Smooth muscle cell (in vitro differentiated cells): ENCODE measurements at regions not wholly inside any gene's neighbourhood (a gene's known extent, or its start where the extent isn't known, plus 50 kb on each side); places are given as distances from the start of the nearest gene placed in this dataset.
"Not testable (repeated sequence)": the region's sequence is repeated elsewhere in the genome, so short reads cannot be mapped to it uniquely, and the experiment has no call there.

Experiments
- DNase-seq: peaks from one replicate; lab custom pipeline; 2025; ENCODE audit not compliant: unreplicated experiment; lab: John Stamatoyannopoulos, UW
- H2AFZ ChIP-seq: fragments of 200-600 bp; sonication (generic); 2 replicates; pipeline ENCODE4 v1.6.0; 2016; ENCODE audit warnings: antibody characterized with exemption, low read depth, mild to moderate bottlenecking
- H3F3A ChIP-seq: fragments of 200-600 bp; sonication (generic); 2 replicates; pipeline ENCODE4 v1.6.0; 2017; ENCODE audit warnings: antibody characterized with exemption, low read depth
- H3K27ac ChIP-seq: fragments of 200-600 bp; sonication (generic); 2 replicates; pipeline ENCODE4 v1.5.1; 2016; ENCODE audit warnings: low read depth, mild to moderate bottlenecking
- H3K27me3 ChIP-seq: fragments of 200-600 bp; sonication (generic); 2 replicates; pipeline ENCODE4 v1.6.1; 2016; ENCODE audit warnings: low read depth, mild to moderate bottlenecking
- H3K36me3 ChIP-seq: fragments of 200-600 bp; sonication (generic); 2 replicates; pipeline ENCODE4 v1.5.1; 2016; ENCODE audit warnings: low read depth
- H3K4me1 ChIP-seq: fragments of 200-600 bp; sonication (generic); 2 replicates; pipeline ENCODE4 v1.5.1; 2016; ENCODE audit warnings: low read depth
- H3K4me2 ChIP-seq: fragments of 200-600 bp; sonication (generic); 2 replicates; pipeline ENCODE4 v1.6.0; 2016; ENCODE audit warnings: mild to moderate bottlenecking
- H3K4me3 ChIP-seq: fragments of 200-600 bp; sonication (generic); 2 replicates; pipeline ENCODE4 v1.5.1; 2016; ENCODE audit warnings: mild to moderate bottlenecking
- H3K79me2 ChIP-seq: fragments of 200-600 bp; sonication (generic); 2 replicates; pipeline ENCODE4 v1.6.0; 2016; ENCODE audit warnings: low read depth, mild to moderate bottlenecking
- H3K9ac ChIP-seq: fragments of 200-600 bp; sonication (generic); 2 replicates; pipeline ENCODE4 v1.6.0; 2016; ENCODE audit warnings: low read depth
- H3K9me3 ChIP-seq: fragments of 200-600 bp; sonication (generic); replicated peaks from 2 replicates; pipeline ENCODE4 v1.5.1; 2016; ENCODE audit warnings: low read depth
- H4K20me1 ChIP-seq: fragments of 200-600 bp; sonication (generic); 2 replicates; pipeline ENCODE4 v1.6.0; 2016; ENCODE audit warnings: low read depth
- WGBS: methylation state at CpG from one replicate; pipeline ENCODE4 v1.1.7; 2016; ENCODE audit warnings: low lambda C conversion rate; 5-methylcytosine and 5-hydroxymethylcytosine counted together
- TF ChIP-seq, protein P1 (sequence below): fragments of 200-600 bp; sonication (generic); IDR thresholded peaks from 2 replicates; pipeline ENCODE4 v1.5.1; 2017; ENCODE audit warnings: borderline replicate concordance, mild to moderate bottlenecking, antibody characterized with exemption; ENCODE audit not compliant: insufficient read depth, poor library complexity, severe bottlenecking

DNA sequence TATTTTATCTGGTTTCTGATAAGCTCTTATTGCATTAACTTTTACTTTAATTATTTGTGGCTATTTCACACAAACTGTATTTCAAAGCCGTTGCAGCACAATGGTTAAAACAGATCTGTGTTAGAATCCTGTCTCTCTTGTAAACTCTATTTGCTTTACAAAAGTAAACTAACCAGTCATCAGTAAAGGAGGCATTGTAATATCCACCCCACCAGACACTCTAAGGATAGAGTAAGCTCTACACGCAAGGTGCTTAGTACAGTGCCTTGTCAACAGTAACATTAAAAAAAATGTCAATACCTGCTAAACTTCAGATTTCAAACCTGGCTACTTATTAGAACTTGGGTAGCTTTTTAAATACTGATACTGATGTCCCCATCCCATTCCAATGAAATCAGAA, 228.4 kb downstream of the RCHY1 start:
- Histone ChIP-seq H3K27me3 (no peaks in the 10 kb centered on the region), H3K36me3 (no peaks in the 10 kb centered on the region), H3K79me2 (no peaks in the 10 kb centered on the region), H3K4me2 (no peak overlapping the region), H3K4me3 (no peak overlapping the region), H3K4me1 (no peaks in the 10 kb centered on the region), H3F3A (peaks cover 3% of the 10 kb centered on the region), H3K9me3 (no peaks in the 10 kb centered on the region), H3K9ac (no peak overlapping the region), H3K27ac (no peak overlapping the region), H4K20me1 (no peaks in the 10 kb centered on the region), H2AFZ (no peak overlapping the region)
- no peak for DNase-seq
- 95% methylated on average over 2 of the region's 2 CpGs for WGBS
- TF ChIP-seq, protein P1, sequence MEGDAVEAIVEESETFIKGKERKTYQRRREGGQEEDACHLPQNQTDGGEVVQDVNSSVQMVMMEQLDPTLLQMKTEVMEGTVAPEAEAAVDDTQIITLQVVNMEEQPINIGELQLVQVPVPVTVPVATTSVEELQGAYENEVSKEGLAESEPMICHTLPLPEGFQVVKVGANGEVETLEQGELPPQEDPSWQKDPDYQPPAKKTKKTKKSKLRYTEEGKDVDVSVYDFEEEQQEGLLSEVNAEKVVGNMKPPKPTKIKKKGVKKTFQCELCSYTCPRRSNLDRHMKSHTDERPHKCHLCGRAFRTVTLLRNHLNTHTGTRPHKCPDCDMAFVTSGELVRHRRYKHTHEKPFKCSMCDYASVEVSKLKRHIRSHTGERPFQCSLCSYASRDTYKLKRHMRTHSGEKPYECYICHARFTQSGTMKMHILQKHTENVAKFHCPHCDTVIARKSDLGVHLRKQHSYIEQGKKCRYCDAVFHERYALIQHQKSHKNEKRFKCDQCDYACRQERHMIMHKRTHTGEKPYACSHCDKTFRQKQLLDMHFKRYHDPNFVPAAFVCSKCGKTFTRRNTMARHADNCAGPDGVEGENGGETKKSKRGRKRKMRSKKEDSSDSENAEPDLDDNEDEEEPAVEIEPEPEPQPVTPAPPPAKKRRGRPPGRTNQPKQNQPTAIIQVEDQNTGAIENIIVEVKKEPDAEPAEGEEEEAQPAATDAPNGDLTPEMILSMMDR, result no peak

DNA sequence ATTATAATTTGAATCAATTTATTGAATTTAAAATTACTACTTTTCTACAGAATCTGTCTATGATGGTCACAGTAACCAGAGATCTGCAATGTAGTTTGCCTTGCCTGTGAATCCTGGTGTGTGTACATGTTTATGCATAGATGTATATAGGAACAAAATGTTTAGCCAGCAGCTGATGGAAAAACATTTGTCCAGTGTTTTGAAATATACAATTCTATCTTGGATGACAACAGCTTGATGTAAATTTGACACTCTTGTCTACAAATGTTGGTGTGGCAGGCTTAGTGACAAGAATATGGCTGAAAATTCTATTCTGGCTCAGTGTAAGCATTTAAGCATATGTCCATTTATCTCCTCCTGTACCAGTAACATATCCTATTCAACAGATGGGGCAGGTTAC, 229.4 kb downstream of the RCHY1 start:
- Histone ChIP-seq H3K9me3 (peaks cover 3% of the 10 kb centered on the region), H3K4me3 (no peak overlapping the region), H3K4me1 (no peaks in the 10 kb centered on the region), H4K20me1 (no peaks in the 10 kb centered on the region), H3K9ac (no peak overlapping the region), H3K36me3 (no peaks in the 10 kb centered on the region), H3K27me3 (no peaks in the 10 kb centered on the region), H3K4me2 (no peak overlapping the region), H3K27ac (no peak overlapping the region), H3K79me2 (no peaks in the 10 kb centered on the region), H2AFZ (no peak overlapping the region), H3F3A (peaks cover 2% of the 10 kb centered on the region)
- TF ChIP-seq, protein P1, result no peak
- DNase-seq, result no peak

- H3K36me3 ChIP-seq, H3F3A ChIP-seq, H3K27ac ChIP-seq, H2AFZ ChIP-seq, DNase-seq, H3K4me1 ChIP-seq, H4K20me1 ChIP-seq, H3K27me3 ChIP-seq, H3K79me2 ChIP-seq, H3K4me3 ChIP-seq, H3K9me3 ChIP-seq, H3K9ac ChIP-seq, H3K4me2 ChIP-seq: not testable (repeated sequence)
- WGBS, result 94% methylated on average over 1 of the region's 1 CpG
Observed at GRCh38 chr4:75280461-75280860, 233.7 kb downstream of the RCHY1 start.

- Histone ChIP-seq H3K79me2 (no peaks in the 10 kb centered on the region), H3K9me3 (no peaks in the 10 kb centered on the region), H3K4me1 (peaks cover 7% of the 10 kb centered on the region), H3K27me3 (no peaks in the 10 kb centered on the region), H3F3A (no peaks in the 10 kb centered on the region), H3K9ac (no peak overlapping the region), H3K4me3 (no peak overlapping the region), H2AFZ (no peak overlapping the region), H3K27ac (no peak overlapping the region), H3K36me3 (no peaks in the 10 kb centered on the region), H4K20me1 (no peaks in the 10 kb centered on the region), H3K4me2 (no peak overlapping the region)
- TF ChIP-seq, protein P1, result no peak
- DNase-seq, result no peak
- WGBS, result 67% methylated on average over 2 of the region's 2 CpGs
Observed at GRCh38 chr4:75259306-75259705, 254.9 kb downstream of the RCHY1 start.
